ENCODE measurements at regions not wholly inside any gene's neighbourhood (a gene's known extent, or its start where the extent isn't known, plus 50 kb on each side); places are given as distances from the start of the nearest gene placed in this dataset.

GRCh38 chr1:229064320-229065168 lies 206.4 kb upstream of the RAB4A start:
- DNase-seq (ENCODE audit: low read depth): no peak

DNA sequence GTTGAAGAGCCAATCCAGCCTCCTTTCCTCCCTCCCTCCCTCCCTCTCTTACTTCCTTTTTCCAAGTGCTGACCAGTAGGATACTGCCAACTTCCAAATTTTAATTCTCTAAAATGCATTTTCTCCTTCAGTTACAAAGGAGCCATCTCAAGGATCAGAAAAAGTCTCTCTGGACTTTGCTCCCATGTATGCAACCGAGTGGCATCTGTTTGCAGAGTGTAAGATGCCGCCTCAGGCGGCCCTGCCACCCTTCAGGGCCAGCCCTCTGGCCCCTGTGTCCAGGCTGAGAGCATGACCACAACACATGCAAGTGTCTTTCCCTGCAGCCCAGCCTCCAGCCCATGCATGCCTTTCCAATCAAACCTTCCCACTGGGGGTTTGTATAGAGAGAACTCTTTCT lies 205.3 kb upstream of the RAB4A start:
- DNase-seq (ENCODE audit: low read depth): no peak

- DNase-seq (ENCODE audit: low read depth): no peak
Measured at GRCh38 chr1:229066591-229066990, 204.3 kb upstream of the RAB4A start.

- DNase-seq (ENCODE audit: low read depth): no peak
Measured at GRCh38 chr1:229067546-229067945, 203.4 kb upstream of the RAB4A start.

- DNase-seq (ENCODE audit: low read depth): no peak
Measured at GRCh38 chr1:229068270-229068987, 202.5 kb upstream of the RAB4A start.

GRCh38 chr1:229069176-229069575 lies 201.7 kb upstream of the RAB4A start:
- no peak for DNase-seq (ENCODE audit: low read depth)

DNA sequence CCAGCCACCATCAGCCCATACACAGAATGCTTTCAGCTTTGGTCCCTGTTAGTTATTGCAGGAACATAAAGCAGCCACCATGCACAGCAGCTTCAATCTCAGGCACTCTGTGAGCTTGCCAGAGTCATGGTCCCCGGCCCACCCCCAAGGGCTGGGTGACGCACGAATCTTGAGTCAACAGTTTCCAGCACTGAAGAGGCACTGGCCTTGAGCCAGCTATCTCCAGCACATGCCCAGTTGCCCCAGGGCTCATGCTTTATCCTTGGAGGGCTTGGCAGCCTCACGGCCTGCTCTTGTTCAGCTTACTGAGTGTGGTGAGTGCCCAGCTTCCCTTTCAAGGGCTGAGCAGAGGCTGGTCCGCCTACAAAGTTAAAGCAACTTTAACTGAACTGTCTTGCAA lies 200.7 kb upstream of the RAB4A start:
- DNase-seq (ENCODE audit: low read depth): no peak

DNA sequence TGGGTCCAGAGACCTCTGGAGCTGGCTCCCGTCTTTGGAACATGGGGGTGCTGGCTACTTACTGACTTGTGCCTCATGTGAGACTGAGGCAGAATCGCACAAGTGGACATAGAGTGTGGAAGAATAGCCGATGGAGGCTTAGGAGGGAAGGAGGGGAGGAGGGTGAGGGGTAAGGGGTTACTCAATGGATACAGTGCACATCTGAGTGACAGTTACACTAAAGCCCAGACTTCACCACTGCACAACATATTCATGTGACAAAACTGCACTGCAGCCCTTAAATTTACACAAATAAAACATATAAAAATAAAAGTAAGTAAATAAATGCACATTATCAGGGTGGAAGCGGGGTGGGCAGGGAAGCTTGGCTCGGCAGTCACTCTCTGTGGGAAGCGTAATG lies 197.7 kb upstream of the RAB4A start:
- DNase-seq (ENCODE audit: low read depth): no peak

DNA sequence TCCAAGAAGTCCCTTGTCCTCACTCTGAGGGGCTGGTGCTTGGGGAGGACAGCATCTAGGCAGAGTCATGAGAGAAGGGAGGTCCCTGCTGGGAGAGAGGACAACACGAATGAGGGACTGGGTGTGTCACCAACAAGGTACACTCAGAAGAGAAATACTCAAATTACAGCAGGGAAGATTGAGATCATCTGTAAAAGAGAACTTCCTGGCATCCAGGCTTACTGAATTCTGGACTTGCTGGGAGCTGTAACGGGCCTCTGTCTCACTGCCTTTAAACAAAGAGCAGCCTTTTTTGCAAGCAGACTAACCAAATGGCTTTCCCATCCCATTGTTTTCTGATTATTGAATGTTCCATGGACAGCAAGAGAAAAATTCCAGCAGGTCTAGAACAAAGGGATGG lies 195.7 kb upstream of the RAB4A start:
- no peak for DNase-seq (ENCODE audit: low read depth)

DNA sequence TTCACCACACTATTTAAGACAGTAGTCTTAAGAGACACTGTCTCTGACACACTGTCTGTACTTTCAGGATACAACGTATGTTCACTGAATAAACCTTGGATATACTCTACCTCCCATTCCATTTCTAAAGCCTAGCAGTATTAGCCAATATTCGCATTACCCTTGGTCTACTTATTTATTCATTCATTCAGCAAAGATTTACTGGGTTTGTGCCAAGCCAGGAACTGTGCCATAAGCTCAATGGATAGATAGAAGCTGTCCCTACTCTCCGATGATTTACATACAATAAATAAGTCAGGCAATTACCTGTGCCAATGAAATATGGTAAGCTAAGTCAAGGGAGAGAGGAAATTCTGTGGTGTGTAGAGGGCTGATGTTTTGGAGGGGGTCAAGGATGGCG lies 195.2 kb upstream of the RAB4A start:
- DNase-seq (ENCODE audit: low read depth): no peak

DNA sequence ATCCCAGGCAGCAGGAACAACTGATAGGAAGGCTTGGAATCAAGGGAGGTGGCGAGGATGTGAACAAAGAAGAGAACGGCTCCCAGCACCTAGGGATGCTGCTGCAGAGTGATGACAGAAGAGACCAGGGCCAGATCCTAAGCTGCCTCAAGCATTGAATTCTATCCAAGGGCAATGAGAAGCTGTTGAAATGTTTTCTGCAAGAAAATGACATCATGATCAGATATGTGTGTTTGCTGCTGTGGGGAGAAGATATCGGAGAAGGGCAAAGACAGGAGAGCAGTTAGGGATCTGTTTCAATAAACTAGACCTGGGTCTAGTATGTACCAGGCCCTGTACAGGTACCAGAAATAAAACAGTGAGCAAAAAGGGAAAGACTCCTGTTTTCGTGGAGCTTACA lies 194.7 kb upstream of the RAB4A start:
- no peak for DNase-seq (ENCODE audit: low read depth)

DNA sequence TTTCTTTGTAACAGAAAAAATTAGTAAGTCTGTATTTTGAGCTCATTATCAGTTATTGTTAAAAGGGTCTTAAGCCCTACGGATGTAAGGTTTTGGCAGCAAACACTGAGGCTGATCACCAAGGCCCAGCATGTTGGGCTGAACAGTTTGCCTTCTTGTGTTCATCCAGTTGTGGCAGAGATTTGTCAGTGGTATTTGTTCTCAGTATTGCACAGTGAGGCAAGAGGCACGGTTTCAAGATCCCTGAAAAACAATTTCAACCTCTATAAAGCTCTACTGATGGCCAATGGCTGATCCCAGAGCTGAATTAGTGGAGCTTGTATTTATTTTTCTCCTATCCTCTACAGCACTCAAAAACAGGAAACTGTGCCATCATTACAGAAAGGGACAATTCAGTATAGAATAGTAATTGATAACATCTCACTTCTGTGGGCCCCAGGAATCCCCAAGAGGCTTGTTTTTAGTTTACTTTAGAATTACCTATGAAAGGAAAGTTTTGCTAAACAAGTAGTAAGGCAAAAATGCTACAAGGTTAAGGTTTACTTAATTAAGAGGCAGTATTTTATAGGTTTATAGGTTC lies 191.8 kb upstream of the RAB4A start:
- no peak for DNase-seq (ENCODE audit: low read depth)

GRCh38 chr1:229080361-229080760 lies 190.6 kb upstream of the RAB4A start:
- DNase-seq (ENCODE audit: low read depth): no peak

- no peak for DNase-seq (ENCODE audit: low read depth)
Measured at GRCh38 chr1:229085291-229085690, 185.6 kb upstream of the RAB4A start.

GRCh38 chr1:229086091-229086490 lies 184.8 kb upstream of the RAB4A start:
- no peak for DNase-seq (ENCODE audit: low read depth)

GRCh38 chr1:229086686-229087085 lies 184.2 kb upstream of the RAB4A start:
- no peak for DNase-seq (ENCODE audit: low read depth)

DNA sequence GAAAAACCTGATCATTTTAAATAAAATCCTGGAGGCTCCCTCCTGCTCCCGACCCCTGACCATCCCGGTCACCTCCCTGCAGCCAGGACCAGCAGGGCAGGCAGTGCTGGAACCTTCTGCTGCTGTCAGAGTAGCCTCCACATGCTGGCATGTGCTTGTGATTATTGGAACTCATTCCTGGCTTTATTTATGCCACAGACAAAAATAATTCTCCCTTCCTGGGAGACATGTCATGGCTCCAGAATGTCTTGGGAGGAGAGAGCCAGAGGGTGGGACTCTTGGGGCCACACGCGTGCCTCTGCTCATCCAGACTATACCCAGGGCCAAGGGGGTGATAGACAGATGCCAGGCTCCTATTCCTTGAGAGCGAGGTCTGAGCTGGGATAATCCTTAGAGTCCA lies 183.6 kb upstream of the RAB4A start:
- DNase-seq (ENCODE audit: low read depth): no peak

DNA sequence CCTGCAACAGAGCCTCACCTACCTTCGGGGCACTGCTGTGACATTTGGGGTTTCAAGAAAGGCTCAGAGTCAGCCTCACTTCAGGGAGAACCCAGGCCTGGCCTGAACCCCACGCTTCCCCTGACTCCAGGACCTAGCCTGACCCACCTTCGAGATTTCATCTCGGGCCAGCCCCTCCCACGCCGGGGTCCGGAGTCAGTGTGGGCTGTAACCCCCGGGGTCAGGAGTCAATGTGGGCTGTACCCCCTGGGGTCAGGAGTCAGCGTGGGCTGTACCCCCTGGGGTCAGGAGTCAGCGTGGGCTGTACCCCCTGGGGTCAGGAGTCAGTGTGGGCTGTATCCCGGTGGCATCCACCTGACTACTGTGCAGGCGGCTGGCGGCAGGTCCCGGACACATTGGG lies 183.0 kb upstream of the RAB4A start:
- DNase-seq (ENCODE audit: low read depth): no peak

DNA sequence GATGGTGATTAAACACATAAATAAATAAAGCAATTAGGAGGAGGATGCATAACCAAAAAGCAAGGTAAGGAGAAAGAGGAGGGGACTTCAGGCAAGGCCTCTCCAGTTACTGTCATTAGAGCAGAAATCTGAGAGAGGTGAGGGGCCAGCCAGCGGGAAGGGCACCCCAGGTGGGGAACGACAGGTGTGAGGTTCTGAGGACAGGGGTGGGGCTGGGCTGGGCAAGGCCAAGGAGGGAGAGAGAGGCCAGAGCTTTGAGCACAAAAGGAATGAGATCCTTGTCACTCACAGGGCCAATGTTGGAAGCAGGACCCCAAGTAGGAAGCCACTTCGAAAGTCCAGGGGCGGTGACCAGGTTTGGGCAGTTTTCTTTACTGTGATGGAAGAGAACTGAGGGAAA lies 182.2 kb upstream of the RAB4A start:
- no peak for DNase-seq (ENCODE audit: low read depth)

- no peak for DNase-seq (ENCODE audit: low read depth)
Measured at GRCh38 chr1:229089586-229090208, 181.2 kb upstream of the RAB4A start.

- DNase-seq (ENCODE audit: low read depth): no peak
Measured at GRCh38 chr1:229091721-229092136, 179.2 kb upstream of the RAB4A start.

DNA sequence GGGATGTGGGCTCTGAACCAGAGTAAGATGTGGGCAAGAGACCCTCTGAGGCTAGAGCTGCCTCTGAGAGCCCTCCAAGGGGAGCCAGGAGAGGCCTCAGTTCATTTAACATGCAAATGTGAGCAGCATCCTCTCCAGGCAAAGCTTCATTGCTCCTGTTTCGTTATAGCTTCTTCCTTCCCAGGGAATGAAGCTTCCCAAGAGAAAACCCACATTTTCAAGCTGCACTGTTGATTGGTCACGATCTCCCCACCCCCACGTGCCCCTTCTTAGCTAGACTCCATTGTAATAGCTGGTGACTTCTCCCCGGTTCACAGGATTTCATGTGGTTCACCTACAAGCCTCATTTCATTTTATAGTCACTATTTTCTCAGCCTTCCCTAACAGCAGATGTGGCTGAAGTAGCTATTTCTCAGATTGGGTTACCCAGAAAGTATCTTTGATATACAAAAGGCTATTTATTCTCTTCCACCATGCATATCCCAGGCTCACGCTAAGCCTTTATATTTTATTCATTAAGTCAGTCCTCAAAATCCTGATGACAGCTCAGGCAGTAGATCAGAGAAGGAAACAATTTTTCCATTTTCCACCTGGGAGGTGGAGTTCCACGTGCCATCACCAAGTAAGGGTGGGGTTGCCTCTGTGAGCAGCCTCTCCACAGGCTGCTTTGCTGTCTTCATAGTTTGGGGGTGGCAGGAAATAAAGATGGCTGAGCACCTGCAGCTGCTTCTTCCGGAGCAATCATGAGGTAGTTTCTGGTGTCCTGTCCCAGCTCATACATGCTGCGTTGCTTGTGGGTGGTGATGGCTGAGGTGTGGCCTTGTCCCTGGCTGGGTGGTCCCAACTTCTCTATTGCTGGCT lies 178.3 kb upstream of the RAB4A start:
- no peak for DNase-seq (ENCODE audit: low read depth)

Data from T-helper 22 cell (primary cell).